HG02798 (cell line): ENCODE measurements at regions not wholly inside any gene's neighbourhood (a gene's known extent, or its start where the extent isn't known, plus 50 kb on each side); places are given as distances from the start of the nearest gene placed in this dataset.

ENCODE experiments used
- ATAC-seq: cut with Tn5 transposase; IDR thresholded peaks from one replicate; pipeline ENCODE4 v1.9.1; 2021; ENCODE audit warnings: mild to moderate bottlenecking; ENCODE audit not compliant: unreplicated experiment, poor library complexity

DNA sequence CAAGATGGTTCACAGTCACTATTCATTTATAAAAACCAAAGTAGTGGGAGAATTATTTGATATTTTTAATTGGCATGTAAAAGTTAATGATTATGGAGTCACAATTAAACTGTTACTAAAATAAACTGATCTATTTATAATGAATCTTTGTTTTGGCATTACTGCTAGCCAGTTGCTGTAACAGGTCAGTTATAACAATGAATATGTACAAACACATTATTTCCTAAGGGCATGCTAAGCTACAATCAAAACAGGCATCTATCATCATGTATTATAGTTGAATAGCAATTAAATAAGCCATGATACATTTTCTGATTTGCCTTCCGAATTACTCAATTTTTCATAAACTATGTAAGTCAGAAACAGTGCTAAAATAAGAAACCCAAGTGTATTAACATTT lies 518.3 kb downstream of the SLC16A7 start:
- no peak for ATAC-seq

DNA sequence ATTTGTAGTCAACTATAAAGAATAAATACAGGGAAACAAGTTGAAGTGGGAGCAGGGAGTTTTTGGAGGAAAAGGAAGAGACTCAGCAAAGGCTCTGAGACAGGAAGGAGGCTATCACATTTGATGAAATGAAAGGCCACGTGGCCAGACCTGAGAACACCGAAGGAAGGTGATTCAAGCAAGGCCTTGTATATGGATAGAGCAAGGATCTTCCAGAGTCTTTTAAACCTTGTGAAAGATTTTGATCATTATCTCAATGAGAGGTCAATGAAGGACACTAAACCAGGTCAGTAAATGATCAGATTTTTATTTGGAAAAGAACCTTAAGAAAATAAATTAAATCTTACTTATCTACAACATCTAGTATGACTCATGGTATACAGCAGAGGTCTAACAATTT lies 523.5 kb downstream of the SLC16A7 start:
- ATAC-seq = no peak

- no peak for ATAC-seq
Observed at GRCh38 chr12:60120199-60120598, 524.4 kb downstream of the SLC16A7 start.

DNA sequence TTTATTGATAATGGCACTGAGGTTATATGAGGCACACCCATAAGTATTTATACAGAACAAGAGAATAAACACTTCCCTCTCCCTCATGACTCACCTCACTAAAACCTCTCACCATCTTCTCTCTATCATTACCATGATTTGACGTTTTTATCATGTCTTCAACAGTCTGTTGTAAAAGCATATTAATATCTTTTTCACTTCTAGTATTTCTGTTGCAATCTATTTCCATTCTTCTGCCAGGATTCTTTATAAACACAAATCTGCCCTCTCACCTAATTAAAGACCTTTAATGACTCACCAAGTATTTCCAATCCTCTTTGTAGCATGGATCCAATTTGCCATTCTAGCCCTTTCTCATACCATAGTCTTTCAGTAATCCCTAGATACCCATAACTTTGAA lies 527.7 kb downstream of the SLC16A7 start:
- no peak for ATAC-seq

DNA sequence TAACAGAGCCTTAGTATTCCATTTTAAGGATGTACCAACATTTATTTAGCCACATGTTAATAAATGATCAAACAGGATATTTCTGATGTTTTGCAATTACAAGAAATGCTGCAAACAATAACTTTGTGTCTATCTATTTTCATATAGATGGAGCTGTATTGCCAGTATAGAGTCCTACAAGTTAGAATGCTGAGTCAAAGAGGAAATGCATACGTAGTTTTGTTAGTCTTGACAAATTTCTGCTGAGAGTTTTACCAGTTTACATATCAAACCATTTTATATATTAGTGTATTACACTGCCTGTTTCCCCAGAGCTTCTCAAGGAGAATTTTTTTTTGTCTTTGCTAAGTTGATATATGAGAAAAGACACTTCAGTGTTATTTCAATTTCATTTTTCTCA lies 541.7 kb downstream of the SLC16A7 start:
- ATAC-seq = no peak

- ATAC-seq = no peak
Observed at GRCh38 chr12:60138526-60138925, 542.7 kb downstream of the SLC16A7 start.

- no peak for ATAC-seq
Observed at GRCh38 chr12:60144395-60144794, 548.6 kb downstream of the SLC16A7 start.

DNA sequence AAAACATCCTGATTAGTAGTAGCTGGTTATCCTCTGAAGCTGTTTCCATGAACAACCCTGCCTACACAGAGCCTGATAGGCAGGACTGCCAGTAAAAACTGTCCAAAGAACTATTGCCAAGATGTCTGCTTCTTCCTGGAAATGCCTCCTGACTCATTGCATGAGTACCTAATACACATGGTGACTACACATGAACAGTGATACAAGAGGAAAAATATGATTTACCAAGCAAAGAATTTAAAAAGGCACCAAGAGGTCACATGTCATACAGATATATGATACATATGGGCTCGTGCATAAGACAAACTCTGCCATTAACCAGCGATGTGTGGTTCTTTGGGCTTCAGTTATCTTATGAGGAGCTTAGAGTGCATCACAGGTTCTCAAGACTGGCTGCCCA lies 552.3 kb downstream of the SLC16A7 start:
- ATAC-seq = no peak

- no peak for ATAC-seq
Observed at GRCh38 chr12:60148831-60149230, 553.0 kb downstream of the SLC16A7 start.

GRCh38 chr12:60152756-60153155 lies 556.9 kb downstream of the SLC16A7 start:
- no peak for ATAC-seq

DNA sequence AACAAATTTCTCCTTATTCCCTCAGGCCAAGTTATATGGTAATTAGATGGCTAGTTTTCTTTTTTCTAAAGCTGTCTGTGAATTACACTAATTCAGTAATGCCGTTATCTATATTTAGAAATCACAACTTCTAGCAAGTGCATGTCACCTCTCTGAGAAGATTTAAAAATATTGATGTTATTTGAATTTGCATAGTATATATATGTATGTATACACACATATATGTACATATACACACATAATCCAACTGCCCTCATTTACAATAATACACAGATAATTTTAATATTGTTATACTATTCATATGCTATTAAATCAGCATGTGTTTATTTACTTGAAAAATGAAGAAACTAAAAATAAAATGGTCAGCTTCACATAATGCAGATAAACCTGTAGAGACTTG lies 563.9 kb downstream of the SLC16A7 start:
- no peak for ATAC-seq

- ATAC-seq = no peak
Observed at GRCh38 chr12:60162988-60163720, 567.3 kb downstream of the SLC16A7 start.

DNA sequence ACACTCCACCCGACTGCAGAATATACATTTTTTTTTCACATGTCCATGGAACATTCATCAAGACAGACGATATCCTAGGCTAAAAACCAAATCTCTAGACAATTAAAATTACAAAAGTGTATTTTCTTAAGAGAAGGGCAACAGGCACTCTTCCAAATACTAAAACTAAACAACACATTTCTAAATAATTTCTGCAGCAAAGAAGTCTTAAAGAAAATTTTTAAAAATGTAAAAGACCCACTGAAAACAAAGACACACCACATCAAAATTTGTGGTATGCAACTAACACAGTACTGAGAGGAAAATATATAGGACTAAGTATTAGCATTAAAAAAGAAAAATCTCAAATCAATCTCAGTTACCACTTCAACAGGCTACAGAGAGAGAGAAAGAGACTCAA lies 570.0 kb downstream of the SLC16A7 start:
- no peak for ATAC-seq

DNA sequence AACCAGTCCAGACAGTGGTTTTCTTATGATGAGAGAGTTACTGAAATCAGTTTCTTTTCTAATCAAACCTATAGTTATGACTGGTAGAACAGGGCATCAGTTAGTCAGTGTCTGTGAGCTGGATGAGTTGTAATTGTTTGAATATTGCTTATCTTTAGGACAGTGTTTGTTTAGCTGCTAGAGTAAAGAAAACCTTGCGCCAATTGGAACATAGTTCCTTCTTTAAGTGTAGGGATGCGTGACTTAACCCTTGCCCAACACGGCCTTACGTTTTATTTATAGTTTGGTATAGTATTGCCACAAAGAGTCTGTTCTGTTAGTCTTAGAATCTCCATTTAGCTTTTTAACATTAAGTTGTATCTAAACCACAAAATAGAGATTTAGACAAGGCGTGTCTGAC lies 572.6 kb downstream of the SLC16A7 start:
- no peak for ATAC-seq

GRCh38 chr12:60169904-60170303 lies 574.1 kb downstream of the SLC16A7 start:
- ATAC-seq = no peak

DNA sequence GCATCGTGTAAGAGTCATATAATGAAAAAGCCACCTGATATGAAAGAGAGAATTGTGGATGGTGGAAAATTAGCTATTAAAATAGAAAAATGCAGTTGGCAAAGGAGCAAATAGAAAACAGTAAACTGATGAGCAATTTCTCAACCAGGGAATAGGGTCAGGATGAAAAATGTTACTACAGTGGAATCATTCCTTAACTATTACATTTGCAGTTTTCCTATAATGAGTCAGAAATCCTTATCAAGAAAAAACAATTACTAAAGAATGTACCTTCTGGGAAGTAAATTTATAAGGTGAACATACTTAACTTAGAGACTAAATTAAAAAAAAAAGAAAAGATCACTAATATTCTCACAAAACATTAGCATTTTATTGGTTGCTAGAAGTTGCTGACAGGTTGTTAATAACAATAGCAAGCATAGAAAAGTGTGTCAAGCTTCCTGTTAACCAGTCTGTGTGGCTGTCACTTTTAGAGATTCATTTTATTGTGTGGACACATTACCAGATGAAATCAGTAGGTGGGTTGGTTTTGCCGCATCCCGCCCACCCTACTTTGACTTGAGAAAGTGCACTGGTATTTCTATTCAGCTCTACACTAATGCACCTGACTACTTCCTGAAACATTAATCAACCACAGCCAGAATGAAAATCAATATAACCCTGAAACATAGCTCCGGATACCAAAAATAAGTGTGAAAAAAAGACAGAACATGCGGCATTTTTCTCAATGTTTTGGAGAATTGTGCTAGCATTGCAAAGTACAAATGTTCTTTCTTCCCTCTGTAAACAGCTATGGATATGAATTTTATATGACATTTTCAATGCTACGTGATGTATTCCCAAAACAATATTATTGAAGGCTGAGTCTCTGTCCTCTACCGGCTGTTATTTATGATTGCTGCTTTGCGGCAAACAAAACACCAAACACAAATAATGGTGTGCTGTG lies 576.7 kb downstream of the SLC16A7 start:
- ATAC-seq = no peak

DNA sequence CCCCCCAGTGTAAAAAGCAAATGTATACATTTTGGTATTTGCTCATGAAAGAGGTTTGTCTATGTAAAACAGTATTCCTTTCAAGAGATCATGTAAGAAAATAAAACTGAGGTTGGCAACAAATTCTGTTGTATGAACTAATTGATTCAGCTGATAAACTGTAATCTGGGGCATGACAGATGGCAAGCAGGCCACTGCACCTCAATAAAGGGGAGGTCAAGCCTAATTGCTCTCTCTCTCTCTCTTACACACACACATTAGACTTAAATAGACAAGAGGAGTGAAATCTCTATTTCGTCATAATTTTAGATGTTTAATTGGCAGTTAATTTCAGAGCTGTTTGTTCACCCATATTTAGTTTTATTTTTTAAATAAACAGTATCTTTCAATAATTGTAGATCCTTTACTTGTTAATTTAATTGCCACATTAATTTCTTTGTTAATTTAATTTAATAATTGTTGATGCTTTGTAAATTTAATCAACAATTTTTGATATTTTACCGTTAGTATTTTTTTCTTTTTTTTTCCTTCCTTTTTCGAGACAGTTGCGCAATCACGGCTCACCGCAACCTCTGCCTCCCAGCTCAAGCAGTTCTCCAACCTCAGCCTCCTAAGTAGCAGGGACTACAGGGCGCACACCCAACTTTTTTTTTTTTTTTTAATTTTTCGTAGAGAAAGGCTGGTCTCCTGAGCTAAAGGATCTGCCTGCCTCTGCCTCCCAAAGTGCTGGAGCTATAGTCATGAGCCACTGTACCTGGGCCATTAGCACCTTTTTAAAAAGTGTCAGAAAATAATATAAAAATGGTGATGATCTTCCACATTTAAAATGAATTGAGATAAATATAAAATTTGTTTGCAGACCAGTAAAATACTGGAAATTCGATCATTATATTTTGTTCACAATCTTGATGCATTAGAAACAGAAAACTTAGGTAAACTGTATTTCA lies 577.7 kb downstream of the SLC16A7 start:
- no peak for ATAC-seq

DNA sequence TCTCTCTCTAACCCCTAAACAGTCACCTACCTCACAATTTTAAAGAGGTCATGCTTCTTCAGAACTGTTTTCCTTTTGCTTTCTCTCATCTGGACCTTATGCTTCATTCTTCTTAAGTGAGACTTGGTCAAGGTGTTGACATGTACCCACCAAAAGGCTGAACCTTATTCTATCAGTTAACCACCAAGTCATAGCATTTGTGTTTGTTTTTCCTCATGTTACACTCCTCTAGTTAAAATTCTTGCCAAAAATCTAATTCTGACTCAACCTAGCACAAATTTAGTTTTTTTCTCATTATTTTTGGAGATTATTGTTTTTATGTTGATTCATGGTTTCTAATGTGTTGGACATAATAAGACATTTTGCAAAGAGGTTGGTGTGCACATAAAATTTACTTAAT lies 578.6 kb downstream of the SLC16A7 start:
- ATAC-seq = no peak

DNA sequence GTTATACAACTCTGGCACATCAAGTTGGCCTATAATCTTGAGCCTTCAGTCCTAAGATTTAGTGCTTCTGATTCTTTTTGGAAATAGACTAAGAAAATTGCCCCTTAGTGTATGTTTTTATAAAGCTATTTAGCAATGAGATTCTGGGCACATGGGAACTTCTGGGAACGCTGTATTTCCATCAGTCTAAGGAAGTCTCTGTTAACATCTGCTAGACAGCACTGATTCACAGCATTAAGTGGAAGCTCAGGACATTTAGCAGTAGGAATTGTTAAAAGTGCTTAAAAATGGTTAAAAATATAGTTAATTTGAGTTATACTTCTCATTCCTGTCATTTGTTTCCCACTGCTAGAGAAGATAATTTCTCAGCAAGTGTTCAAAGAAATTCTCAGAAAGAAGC lies 579.1 kb downstream of the SLC16A7 start:
- no peak for ATAC-seq

DNA sequence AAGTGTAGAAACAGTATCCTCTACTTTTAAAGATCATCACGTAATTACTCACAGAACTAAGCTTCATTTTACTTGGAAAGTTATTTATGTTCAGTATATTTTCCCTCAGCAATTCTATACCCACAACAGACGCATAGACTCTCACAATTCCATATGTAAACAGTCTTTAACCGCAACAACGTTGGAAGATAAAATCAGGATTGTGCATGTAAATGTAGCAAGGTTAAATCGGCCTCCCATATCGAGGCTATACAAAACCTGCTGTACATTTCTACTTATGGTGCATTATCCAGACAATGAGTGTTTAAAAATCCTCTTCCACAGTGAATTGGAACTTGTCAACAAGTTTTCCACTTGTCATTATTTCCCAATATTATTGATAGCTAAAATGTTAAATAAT lies 581.1 kb downstream of the SLC16A7 start:
- no peak for ATAC-seq

DNA sequence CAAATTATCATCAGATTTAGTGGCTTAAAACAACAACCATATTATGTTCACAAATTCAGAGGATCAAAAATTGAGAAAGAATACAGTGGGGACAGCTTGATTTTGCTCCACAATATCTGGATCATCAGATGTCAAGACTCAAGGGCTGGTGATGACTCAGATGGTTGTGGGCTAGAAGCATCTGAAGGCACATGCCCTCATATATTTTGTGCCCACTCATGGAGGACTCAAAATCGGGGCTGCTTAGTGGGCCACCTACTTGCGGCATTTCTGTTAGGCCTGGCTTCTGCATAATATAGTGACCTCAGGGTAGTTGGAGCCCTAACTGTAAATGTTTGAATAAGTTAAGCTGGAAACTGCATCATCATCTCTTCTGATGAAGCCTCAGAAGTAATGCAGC lies 584.5 kb downstream of the SLC16A7 start:
- no peak for ATAC-seq
